PFSK-1 (cell line): ENCODE measurements at regions not wholly inside any gene's neighbourhood (a gene's known extent, or its start where the extent isn't known, plus 50 kb on each side); places are given as distances from the start of the nearest gene placed in this dataset.

Experiments used
- FOXP2 ChIP-seq: optimal IDR thresholded peaks from 2 replicates; pipeline ENCODE3; 2011; ENCODE audit warnings: borderline replicate concordance, control low read depth, inconsistent platforms; ENCODE audit not compliant: insufficient read depth; ENCODE audit errors: extremely low read length, extremely low read depth
- POLR2AphosphoS5 ChIP-seq: IDR thresholded peaks from 2 replicates; pipeline ENCODE4 v1.6.1; 2012; ENCODE audit warnings: low read depth, mild to moderate bottlenecking, control low read depth, low read length, moderate library complexity
- REST ChIP-seq, 2 experiments: IDR thresholded peaks; 2 replicates each; pipeline versions ENCODE4 v1.6.1 to v1.8.0; 2011 to 2012; ENCODE audit warnings: low read depth in 2 of 2, low read length in 2 of 2, control low read depth in 1 of 2, inconsistent platforms in 1 of 2, mild to moderate bottlenecking in 1 of 2, moderate library complexity in 1 of 2; ENCODE audit not compliant: insufficient read depth in 1 of 2
- SIN3A ChIP-seq: IDR thresholded peaks from 2 replicates; pipeline ENCODE4 v1.6.1; 2012; ENCODE audit warnings: mild to moderate bottlenecking, low read length, moderate library complexity, borderline replicate concordance; ENCODE audit not compliant: insufficient read depth
- TAF1 ChIP-seq: IDR thresholded peaks from 2 replicates; pipeline ENCODE4 v1.6.1; 2012; ENCODE audit warnings: low read length, control low read depth, borderline replicate concordance; ENCODE audit not compliant: insufficient read depth

DNA sequence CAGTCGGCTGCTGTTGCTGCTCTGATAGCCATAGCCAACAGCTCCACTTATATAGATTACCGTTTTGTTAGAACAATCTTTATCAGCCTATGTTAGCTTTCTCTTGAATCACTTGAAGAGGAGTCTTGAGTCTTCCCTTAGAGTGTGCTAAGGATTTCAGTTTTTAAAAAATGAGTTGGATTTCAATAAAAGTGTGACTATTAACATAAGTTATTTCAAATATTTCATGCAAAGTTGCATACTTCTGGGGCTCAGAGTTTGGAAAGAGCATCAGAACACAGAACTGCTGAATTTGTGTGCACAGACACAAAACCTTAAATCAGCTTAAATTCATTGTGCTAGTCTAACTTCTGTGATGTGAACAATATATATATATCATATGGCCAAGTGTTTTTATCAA lies 174.7 kb downstream of the MTX2 start:
- TF ChIP-seq TAF1: no peak
- no peak for TF ChIP-seq SIN3A
- no peak for TF ChIP-seq FOXP2
- no peak for TF ChIP-seq POLR2AphosphoS5
- no peak for TF ChIP-seq REST (IDR thresholded peaks at IDR 0.05; ENCODE audit: insufficient read depth in 1 of 2, low read depth in 2 of 2, low read length in 2 of 2)
